ENCODE measurements at regions not wholly inside any gene's neighbourhood (a gene's known extent, or its start where the extent isn't known, plus 50 kb on each side); places are given as distances from the start of the nearest gene placed in this dataset.

- H3K36me3 Mint-ChIP-seq = no peaks in the 10 kb centered on the region
- peaks cover 3% of the 10 kb centered on the region for H3K9me3 Mint-ChIP-seq
- no peaks in the 10 kb centered on the region for H3K27me3 Mint-ChIP-seq
- TF ChIP-seq CTCF (conservative IDR thresholded peaks at IDR 0.05) = no peak
- H3K27ac Mint-ChIP-seq = no peak overlapping the region
- DNase-seq (ENCODE audit: extremely low spot score, unreplicated experiment) = no peak
- no peak overlapping the region for H3K4me3 Mint-ChIP-seq
- peaks cover 4% of the 10 kb centered on the region for H3K4me1 Mint-ChIP-seq (ENCODE audit: unreplicated experiment)
Measured at GRCh38 chr14:30482276-30482675, 76.7 kb upstream of the G2E3 start.

- H3K27ac Mint-ChIP-seq = no peak overlapping the region
- H3K4me1 Mint-ChIP-seq (ENCODE audit: unreplicated experiment) = peaks cover 4% of the 10 kb centered on the region
Measured at GRCh38 chr14:30484201-30484600, 74.8 kb upstream of the G2E3 start.

GRCh38 chr14:30484976-30485375 is 74.0 kb upstream of the G2E3 start:
- TF ChIP-seq CTCF (conservative IDR thresholded peaks at IDR 0.05) = no peak
- Mint-ChIP-seq H3K27me3 (no peaks in the 10 kb centered on the region), H3K9me3 (peaks cover 6% of the 10 kb centered on the region), H3K4me3 (no peak overlapping the region), H3K27ac (no peak overlapping the region), H3K36me3 (no peaks in the 10 kb centered on the region), H3K4me1 (ENCODE audit: unreplicated experiment) (peaks cover 4% of the 10 kb centered on the region)
- no peak for DNase-seq (ENCODE audit: extremely low spot score, unreplicated experiment)

More at GRCh38 chr14:30484201-30484600, 74.8 kb upstream of the G2E3 start:
- Mint-ChIP-seq H3K27me3 (no peaks in the 10 kb centered on the region), H3K36me3 (no peaks in the 10 kb centered on the region), H3K4me3 (no peak overlapping the region), H3K9me3 (peaks cover 6% of the 10 kb centered on the region)
- TF ChIP-seq CTCF (conservative IDR thresholded peaks at IDR 0.05) = no peak
- no peak for DNase-seq (ENCODE audit: extremely low spot score, unreplicated experiment)

GRCh38 chr14:30496852-30497251 is 62.1 kb upstream of the G2E3 start:
- H3K27me3 Mint-ChIP-seq = peaks cover 3% of the 10 kb centered on the region
- no peak overlapping the region for H3K4me3 Mint-ChIP-seq
- DNase-seq (ENCODE audit: extremely low spot score, unreplicated experiment) = no peak
- H3K9me3 Mint-ChIP-seq = no peaks in the 10 kb centered on the region
- no peak for TF ChIP-seq CTCF (conservative IDR thresholded peaks at IDR 0.05)
- no peaks in the 10 kb centered on the region for H3K36me3 Mint-ChIP-seq
- no peaks in the 10 kb centered on the region for H3K4me1 Mint-ChIP-seq (ENCODE audit: unreplicated experiment)
- H3K27ac Mint-ChIP-seq = no peak overlapping the region

GRCh38 chr14:30499358-30499757 is 59.6 kb upstream of the G2E3 start:
- Mint-ChIP-seq H3K4me3 (no peak overlapping the region), H3K4me1 (ENCODE audit: unreplicated experiment) (no peaks in the 10 kb centered on the region), H3K27me3 (no peaks in the 10 kb centered on the region), H3K36me3 (no peaks in the 10 kb centered on the region), H3K27ac (no peak overlapping the region), H3K9me3 (no peaks in the 10 kb centered on the region)
- DNase-seq (ENCODE audit: extremely low spot score, unreplicated experiment) = no peak
- TF ChIP-seq CTCF (conservative IDR thresholded peaks at IDR 0.05) = no peak

- H3K9me3 Mint-ChIP-seq = no peaks in the 10 kb centered on the region
- no peak for TF ChIP-seq CTCF (conservative IDR thresholded peaks at IDR 0.05)
- H3K4me1 Mint-ChIP-seq (ENCODE audit: unreplicated experiment) = no peaks in the 10 kb centered on the region
- DNase-seq (ENCODE audit: extremely low spot score, unreplicated experiment) = no peak
- no peaks in the 10 kb centered on the region for H3K27me3 Mint-ChIP-seq
- H3K4me3 Mint-ChIP-seq = no peak overlapping the region
- H3K36me3 Mint-ChIP-seq = no peaks in the 10 kb centered on the region
- no peak overlapping the region for H3K27ac Mint-ChIP-seq
Measured at GRCh38 chr14:30500222-30500621, 58.7 kb upstream of the G2E3 start.

Measured in type B pancreatic cell (in vitro differentiated cells).